Parathyroid adenoma (tissue), 2 donors: ENCODE measurements at regions not wholly inside any gene's neighbourhood (a gene's known extent, or its start where the extent isn't known, plus 50 kb on each side); places are given as distances from the start of the nearest gene placed in this dataset.

Experiments used
- H2AFZ ChIP-seq: fragments of 300-600 bp; sonication (generic); one replicate; pipeline ENCODE4 v1.7.0; 2017; ENCODE audit warnings: antibody characterized with exemption, mild to moderate bottlenecking
- H3K27ac ChIP-seq: fragments of 300-600 bp; sonication (generic); one replicate; pipeline ENCODE4 v1.7.0; 2017
- H3K27me3 ChIP-seq: fragments of 300-600 bp; sonication (generic); one replicate; pipeline ENCODE4 v1.7.0; 2017; ENCODE audit warnings: low read length; ENCODE audit not compliant: control insufficient read depth, insufficient read depth
- H3K36me3 ChIP-seq: fragments of 300-600 bp; sonication (generic); one replicate; pipeline ENCODE4 v1.7.0; 2017; ENCODE audit warnings: low read length; ENCODE audit not compliant: control insufficient read depth, insufficient read depth
- H3K4me1 ChIP-seq: fragments of 300-600 bp; sonication (generic); one replicate; pipeline ENCODE4 v1.7.0; 2017; ENCODE audit warnings: control low read depth
- H3K4me2 ChIP-seq: fragments of 300-600 bp; sonication (generic); one replicate; pipeline ENCODE4 v1.7.0; 2017; ENCODE audit warnings: low read length
- H3K4me3 ChIP-seq: fragments of 300-600 bp; sonication (generic); one replicate; pipeline ENCODE4 v1.7.0; 2017; ENCODE audit warnings: low read depth, low read length
- H3K79me2 ChIP-seq: fragments of 300-600 bp; sonication (generic); one replicate; pipeline ENCODE4 v1.7.0; 2017; ENCODE audit warnings: control low read depth
- H3K9ac ChIP-seq: fragments of 300-600 bp; sonication (generic); one replicate; pipeline ENCODE4 v1.7.0; 2017; ENCODE audit warnings: mild to moderate bottlenecking
- H3K9me3 ChIP-seq: fragments of 300-600 bp; sonication (generic); one replicate; pipeline ENCODE4 v1.7.0; 2017; ENCODE audit warnings: low read length; ENCODE audit not compliant: control insufficient read depth
- TF ChIP-seq, protein P1 (sequence below): fragments of 300-600 bp; sonication (generic); IDR thresholded peaks from one replicate; pipeline ENCODE4 v1.7.0; 2017; ENCODE audit warnings: antibody characterized with exemption, mild to moderate bottlenecking
- donor health status: primary hyperparathyroidism.

- H3K4me1 ChIP-seq: no peaks in the 10 kb centered on the region
- TF ChIP-seq, protein P1, sequence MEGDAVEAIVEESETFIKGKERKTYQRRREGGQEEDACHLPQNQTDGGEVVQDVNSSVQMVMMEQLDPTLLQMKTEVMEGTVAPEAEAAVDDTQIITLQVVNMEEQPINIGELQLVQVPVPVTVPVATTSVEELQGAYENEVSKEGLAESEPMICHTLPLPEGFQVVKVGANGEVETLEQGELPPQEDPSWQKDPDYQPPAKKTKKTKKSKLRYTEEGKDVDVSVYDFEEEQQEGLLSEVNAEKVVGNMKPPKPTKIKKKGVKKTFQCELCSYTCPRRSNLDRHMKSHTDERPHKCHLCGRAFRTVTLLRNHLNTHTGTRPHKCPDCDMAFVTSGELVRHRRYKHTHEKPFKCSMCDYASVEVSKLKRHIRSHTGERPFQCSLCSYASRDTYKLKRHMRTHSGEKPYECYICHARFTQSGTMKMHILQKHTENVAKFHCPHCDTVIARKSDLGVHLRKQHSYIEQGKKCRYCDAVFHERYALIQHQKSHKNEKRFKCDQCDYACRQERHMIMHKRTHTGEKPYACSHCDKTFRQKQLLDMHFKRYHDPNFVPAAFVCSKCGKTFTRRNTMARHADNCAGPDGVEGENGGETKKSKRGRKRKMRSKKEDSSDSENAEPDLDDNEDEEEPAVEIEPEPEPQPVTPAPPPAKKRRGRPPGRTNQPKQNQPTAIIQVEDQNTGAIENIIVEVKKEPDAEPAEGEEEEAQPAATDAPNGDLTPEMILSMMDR: no peak
- no peaks in the 10 kb centered on the region for H3K79me2 ChIP-seq
- H3K9ac ChIP-seq: no peak overlapping the region
- no peaks in the 10 kb centered on the region for H3K27me3 ChIP-seq
- no peaks in the 10 kb centered on the region for H3K9me3 ChIP-seq
- H3K36me3 ChIP-seq: no peaks in the 10 kb centered on the region
- H3K4me3 ChIP-seq: no peak overlapping the region
- H2AFZ ChIP-seq: no peak overlapping the region
- H3K27ac ChIP-seq: no peak overlapping the region
- no peak overlapping the region for H3K4me2 ChIP-seq
Measured at GRCh38 chr3:189040656-189041335, 131.0 kb upstream of the TPRG1 start.

DNA sequence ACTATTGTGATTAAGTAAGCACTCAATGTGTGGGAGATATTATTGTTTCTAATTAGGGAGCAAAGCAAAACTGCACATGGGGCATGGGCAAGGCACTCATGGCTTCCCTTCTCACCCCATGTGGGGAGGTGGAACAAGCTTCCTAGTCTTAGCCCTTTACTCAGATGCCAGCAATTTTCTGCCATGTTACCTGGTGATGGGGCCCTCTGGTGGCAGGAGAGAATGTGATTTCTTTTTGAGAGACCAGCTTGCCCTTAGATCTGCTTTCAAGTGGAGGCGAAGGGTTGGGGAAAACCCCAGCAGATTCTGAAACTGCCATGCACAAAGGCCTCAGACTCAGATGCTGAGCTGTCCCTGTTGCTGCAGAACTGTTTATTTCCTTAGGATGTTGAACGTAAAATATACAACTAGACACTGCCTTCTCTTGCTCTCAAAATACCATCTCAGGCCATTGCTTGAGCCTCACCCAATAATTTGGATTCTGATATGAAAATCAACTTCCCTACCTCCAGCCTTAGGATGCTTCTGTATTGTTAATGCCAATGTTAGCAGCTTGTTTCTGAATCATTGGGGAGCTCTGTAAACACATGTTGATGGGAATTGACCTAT lies 130.2 kb upstream of the TPRG1 start:
- no peak overlapping the region for H3K4me2 ChIP-seq
- no peaks in the 10 kb centered on the region for H3K79me2 ChIP-seq
- no peak overlapping the region for H3K27ac ChIP-seq
- no peaks in the 10 kb centered on the region for H3K9me3 ChIP-seq
- H3K27me3 ChIP-seq: no peaks in the 10 kb centered on the region
- TF ChIP-seq, protein P1: no peak
- no peaks in the 10 kb centered on the region for H3K36me3 ChIP-seq
- no peaks in the 10 kb centered on the region for H3K4me1 ChIP-seq
- no peak overlapping the region for H3K9ac ChIP-seq
- no peak overlapping the region for H3K4me3 ChIP-seq
- H2AFZ ChIP-seq: no peak overlapping the region

GRCh38 chr3:189042832-189043231 lies 128.9 kb upstream of the TPRG1 start:
- H3K36me3 ChIP-seq: no peaks in the 10 kb centered on the region
- H3K27me3 ChIP-seq: no peaks in the 10 kb centered on the region
- H3K9me3 ChIP-seq: no peaks in the 10 kb centered on the region
- no peak overlapping the region for H3K4me2 ChIP-seq
- no peak overlapping the region for H3K27ac ChIP-seq
- TF ChIP-seq, protein P1: no peak
- H2AFZ ChIP-seq: no peak overlapping the region
- H3K4me1 ChIP-seq: no peaks in the 10 kb centered on the region
- H3K9ac ChIP-seq: no peak overlapping the region
- H3K4me3 ChIP-seq: no peak overlapping the region
- no peaks in the 10 kb centered on the region for H3K79me2 ChIP-seq

DNA sequence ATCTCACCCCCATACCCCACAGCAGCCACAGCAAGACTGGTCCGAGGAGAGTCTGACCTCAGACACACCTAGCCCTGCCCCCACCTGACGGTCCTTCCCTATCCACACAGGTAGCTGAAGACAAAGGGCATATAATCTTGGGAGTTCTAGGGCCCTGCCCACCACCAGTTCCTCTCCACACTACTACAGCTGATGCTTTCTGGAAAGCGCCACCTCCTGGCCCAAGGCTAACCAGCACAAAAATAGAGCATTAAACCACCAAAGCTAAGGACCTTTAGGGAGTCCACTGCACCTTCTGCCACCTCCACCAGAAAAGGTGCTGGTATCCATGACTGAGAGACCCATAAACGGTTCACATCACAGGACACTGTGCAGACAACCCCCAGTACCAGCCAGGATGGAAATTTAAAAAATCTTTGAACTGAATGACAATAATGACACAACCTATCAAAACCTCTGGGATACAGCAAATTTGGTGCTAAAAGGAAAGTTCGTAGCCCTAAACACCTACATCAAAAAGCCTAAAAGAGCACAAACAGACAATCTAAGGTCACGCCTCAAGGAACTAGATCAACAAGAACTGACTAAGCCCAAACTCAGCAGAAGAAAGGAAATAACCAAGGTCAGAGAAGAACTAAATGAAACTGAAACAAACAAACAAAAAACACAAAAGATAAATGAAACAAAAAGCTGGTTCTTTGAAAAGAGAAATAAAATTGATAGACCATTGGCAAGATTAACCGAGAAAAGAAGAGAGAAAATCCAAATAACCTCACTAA lies 122.1 kb upstream of the TPRG1 start:
- Histone ChIP-seq H3K4me1 (no peaks in the 10 kb centered on the region), H3K79me2 (no peaks in the 10 kb centered on the region), H2AFZ (no peak overlapping the region), H3K9me3 (no peaks in the 10 kb centered on the region), H3K36me3 (no peaks in the 10 kb centered on the region), H3K27me3 (no peaks in the 10 kb centered on the region), H3K9ac (no peak overlapping the region), H3K27ac (no peak overlapping the region), H3K4me2 (no peak overlapping the region), H3K4me3 (no peak overlapping the region)
- TF ChIP-seq, protein P1: no peak
